ENCODE measurements at regions not wholly inside any gene's neighbourhood (a gene's known extent, or its start where the extent isn't known, plus 50 kb on each side); places are given as distances from the start of the nearest gene placed in this dataset.

DNA sequence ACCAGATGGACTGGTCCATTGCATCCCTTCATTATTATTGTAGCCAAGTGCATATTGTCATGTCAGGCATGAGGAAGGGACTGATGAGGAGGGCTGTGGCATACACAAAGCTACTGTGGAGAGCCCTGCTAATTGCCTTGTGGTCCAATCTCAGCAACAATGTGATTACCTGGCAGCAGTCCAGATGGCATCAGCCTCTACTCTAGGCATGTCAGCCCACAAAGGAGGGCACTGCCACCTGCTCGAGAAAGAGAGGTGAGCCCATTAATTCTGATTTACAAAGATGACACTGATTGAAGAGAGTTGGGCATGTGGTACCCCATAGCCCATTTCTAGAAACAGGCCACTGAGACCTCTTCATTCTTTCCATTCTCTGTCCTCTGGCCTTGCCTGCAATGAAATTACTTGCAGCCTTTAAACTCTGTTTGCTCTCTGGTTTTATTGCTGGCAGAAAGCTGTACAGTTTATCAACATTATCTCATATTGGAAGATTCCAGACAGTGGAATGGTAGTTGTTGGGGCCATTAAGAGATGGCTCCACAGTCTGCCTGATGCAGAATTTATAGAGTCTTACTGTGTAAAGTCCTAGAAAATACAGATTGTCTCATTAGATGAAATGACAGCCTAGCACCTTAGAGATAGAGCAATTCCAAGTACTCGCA lies 307.7 kb downstream of the ARPP21 start:
- no peak for DNase-seq (ENCODE audit: low read depth in 3 of 3)

DNA sequence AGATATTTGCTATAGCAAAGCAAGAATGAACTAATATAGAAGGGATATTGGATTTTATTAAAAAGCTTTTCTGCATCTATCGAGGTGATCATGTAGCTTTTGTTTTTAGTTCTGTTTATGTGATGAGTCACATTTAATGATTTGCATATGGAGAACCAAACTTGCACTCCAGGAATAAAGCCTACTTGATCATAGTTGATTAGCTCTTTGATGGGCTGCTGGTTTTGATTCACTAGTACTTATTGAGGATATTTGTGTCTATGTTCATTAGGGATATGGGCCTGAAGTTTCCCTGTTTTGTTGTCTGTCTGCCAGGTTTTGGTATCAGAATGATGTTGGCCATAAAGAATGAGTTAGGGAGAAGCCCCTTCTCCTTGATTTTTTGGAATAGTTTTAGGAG lies 310.7 kb downstream of the ARPP21 start:
- DNase-seq (ENCODE audit: low read depth in 3 of 3), result no peak

DNA sequence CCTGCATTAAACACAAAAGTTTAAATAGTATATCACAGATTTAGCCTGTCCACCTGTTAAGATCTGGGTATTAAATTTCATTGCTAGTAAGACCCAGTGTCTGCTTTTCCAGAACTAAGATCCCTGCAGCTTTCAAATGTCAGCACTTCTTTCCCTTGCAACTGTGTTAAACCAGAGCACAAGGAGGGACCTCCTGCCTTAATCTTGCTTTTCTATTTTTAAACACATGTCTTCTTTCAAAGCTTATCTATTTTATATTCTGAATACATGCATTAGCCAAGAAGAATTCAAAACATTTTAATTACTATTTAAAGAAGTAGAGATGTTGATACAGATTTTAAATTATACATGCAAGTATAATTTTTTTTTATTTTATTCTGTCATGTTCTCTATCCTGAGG lies 315.1 kb downstream of the ARPP21 start:
- no peak for DNase-seq (ENCODE audit: low read depth in 3 of 3)

DNA sequence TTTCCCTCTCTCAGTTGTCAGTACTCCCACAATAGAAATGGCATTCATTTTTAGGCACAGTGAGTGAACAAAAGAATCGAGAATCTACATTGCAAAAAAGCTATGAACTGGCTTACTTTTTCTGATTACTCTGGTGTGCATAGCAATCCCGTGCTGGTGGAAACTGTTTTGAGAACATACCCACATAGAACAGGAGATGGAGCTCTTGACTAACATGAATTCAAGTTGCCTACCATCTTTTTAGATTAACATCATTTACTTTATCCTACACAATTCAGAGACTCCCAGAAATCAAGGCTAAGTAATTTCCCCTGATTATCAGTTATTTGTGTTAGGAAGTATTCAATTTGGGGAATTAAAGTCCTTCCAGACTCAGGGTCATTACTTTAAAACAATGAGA lies 326.6 kb downstream of the ARPP21 start:
- no peak for DNase-seq (ENCODE audit: low read depth in 3 of 3)

DNA sequence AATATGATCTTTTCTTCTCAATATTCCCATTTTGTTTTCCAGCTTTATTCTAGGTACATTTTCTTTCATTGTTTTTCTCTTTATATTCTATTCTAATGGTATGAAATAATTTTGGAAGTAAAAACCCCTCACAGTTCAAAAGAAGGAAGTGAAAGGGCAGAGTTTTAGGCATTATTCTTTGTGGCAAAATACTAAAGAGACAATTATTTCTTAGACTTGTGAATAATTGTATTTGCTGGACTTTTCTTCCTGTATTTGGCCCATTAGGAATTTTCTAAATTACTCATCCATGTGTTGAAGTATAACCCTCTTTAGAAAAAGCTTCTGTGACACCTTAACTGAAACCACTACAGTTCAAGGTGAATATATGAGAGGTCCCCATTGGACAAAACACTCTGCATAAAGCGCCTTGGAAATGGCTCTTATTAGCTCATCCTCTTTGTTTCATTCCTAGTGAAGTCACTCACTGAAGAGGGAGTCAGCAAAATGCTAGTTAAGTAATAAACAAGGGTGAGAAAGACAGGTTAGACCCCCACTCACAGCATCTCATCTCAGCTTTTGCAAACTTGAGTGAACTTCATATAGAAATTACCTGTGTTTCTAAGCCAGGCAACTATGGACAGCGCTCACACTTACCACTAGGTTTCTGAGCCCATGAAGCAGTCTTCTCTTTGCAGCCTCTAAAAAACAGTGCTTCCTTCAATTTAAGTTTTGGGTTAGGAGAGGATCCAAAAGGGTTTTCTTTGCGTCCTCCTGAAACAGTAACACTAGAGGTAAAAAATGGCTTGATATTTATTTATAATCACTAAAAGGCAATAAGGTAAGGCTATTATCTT lies 327.5 kb downstream of the ARPP21 start:
- no peak for DNase-seq (ENCODE audit: low read depth in 3 of 3)

DNA sequence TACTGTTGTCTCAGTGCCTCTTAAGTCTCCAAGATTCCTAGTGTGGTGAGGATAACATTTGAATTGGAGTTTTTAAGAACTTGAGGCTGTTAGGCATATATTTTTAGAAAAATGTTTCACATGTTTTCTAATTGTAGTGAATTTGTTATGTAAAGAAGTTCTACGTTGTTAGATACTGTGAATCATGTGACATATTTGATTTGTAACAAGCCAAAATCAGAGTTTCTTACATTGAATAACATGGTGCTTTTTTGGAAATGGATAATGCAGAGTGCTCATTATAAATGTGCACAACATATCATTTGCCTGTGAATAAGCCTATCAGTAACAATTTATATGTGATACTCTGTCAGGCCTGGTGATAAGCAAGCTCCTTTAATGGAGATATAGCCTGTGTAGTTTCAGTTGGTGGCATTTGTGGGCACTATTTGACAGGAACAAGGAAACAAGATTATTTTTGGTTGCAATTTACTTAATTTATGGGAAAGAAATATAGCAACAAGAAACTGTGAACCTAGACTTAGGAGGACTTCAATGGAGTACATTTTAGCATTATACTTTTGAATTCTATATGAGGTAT lies 328.8 kb downstream of the ARPP21 start:
- no peak for DNase-seq (ENCODE audit: low read depth in 3 of 3)

DNA sequence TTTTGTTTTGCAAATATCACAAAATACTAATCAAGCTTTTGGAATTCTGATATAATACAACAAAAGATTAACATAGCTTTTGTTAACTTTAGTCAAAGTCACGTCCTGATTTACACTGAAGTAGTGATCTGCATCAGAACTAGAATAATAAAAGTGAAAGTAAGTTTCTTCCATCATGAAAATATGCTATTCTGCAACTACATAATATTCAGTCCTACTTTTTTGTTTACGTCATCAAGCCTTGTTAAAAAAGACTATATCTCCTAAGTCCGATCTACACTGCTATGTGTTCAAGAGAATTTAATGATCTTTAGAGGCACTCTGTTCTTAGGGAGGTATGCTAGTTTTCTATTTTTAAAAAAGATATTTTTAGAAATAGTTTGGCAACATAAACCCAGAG lies 330.1 kb downstream of the ARPP21 start:
- no peak for DNase-seq (ENCODE audit: low read depth in 3 of 3)

DNA sequence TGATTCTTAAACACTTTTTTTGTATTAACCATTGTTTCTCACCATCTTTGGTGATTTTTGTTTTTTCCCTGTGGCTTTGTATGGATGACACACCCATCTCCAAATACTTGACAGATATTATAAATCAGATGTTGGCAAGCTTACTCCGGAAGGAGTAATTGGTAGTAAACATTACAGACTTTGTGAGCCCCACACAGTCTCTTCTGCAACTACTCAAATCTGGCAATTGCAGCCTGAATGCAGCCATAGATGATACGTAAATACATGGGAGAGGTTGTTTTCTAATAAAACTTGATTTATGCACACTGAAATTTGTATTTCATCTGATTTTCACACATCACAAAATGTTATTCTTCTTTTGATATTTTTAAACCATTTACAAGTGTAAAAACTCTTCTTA lies 331.5 kb downstream of the ARPP21 start:
- no peak for DNase-seq (ENCODE audit: low read depth in 3 of 3)

DNA sequence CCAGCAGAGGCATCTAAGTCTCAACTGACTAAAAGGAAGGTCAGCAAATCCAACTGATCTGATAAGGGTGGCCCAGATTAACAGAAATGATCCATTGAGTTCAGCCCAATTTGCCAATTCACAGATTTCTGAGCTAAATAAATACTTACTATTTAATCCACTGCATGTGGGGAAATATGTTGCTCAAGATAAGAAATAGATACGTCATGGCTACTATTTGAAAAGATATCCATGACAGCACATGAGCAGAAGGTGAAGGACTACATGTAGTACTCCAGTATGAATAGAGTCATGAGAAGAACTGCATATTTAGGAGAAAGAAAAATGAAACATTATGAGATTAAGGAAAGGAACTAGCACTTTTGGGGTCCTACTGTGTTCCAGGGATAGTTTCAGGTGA lies 332.4 kb downstream of the ARPP21 start:
- no peak for DNase-seq (ENCODE audit: low read depth in 3 of 3)

DNA sequence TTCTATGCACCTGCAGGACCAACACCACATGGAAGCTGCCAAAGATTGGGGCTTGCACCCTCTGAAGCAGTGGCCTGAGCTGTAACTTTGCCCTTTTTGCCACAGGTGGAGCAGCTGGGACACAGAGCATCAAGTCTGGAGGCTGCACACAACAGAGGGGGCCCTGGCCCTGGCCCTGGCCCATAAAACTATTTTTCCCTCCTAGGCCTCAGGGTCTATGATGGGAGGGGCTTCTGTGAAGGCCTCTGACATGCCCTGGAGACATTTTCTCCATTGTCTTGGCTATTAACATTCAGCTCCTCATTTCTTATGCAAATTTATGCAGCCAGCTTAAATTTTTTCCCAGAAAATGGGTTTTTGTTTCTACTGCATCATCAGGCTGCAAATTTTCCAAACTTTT lies 335.5 kb downstream of the ARPP21 start:
- DNase-seq (ENCODE audit: low read depth in 3 of 3), result no peak

DNA sequence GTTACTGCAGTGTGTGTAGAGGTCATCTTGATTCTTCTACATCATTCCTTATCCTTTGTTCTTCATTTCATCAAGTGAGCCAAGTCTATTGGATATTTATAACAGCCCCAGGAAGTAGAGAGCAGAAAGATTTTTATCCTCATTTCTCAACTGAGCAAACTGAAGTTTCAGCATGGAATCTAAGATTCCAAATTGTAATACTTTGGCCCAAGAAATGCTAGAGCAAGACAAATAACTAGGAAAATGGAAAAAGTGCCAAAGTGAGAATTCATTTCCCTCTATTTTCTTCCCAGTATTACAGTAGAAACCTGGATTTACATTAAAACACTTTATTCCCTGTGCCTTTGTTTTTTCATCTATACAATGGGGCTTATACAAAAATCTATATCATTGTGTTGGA lies 346.8 kb downstream of the ARPP21 start:
- DNase-seq (ENCODE audit: low read depth in 3 of 3), result no peak

DNA sequence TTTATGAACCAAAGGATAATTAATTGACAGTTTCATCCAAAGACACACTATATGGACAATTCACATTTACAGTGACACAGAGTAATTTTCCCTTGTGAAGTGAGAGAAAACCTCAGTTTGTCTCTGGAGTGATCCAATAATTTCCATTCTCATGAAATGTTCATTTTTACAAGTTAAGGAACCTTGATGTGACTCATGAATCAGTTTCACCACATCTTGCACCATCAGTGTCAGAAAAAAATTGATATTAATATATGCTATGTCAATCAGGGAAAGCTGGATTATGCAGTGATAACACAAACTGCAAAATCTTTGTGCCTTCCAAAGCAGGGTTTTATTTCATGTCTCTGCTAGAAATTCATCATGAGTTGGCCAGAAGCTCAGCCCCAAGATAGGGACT lies 348.1 kb downstream of the ARPP21 start:
- DNase-seq (ENCODE audit: low read depth in 3 of 3), result no peak

DNA sequence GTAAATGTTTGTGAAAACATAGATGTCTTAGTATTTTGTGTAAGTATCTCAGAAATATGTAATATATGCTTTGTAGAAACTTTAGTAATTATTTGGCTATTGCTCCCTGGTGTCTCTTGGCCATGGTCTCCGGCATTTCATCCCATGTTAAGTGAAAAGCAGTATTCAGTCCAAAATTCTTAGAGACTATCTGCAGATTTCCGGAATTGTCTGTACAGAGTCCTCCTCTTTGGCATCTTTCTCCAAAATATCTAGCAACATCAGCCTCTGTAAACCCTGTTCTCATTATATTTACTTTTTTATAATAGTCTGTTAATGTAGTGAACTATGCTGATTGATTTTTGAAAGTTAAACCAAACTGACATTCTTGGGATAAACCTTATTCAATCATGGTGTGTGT lies 352.7 kb downstream of the ARPP21 start:
- no peak for DNase-seq (ENCODE audit: low read depth in 3 of 3)

DNA sequence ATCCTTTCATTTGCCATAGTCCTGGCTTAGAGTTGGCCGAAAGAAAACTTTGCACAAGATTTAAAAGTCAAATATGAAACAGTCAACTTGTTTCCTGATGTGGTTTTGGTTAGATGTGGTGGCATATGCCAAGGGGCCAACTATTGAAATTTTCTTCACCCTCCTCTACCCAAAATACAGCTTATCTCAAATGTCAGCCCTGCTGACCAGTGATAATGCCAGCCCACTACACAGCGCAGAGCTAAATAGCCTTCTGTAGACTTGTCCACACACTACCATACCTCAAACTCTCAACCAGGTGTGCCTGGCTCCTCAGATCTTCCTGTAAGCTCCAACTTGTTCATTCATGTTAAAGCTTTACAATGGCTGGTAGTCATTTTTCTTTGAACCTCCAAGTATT lies 368.5 kb upstream of the STAC start:
- no peak for DNase-seq (ENCODE audit: low read depth in 3 of 3)

DNA sequence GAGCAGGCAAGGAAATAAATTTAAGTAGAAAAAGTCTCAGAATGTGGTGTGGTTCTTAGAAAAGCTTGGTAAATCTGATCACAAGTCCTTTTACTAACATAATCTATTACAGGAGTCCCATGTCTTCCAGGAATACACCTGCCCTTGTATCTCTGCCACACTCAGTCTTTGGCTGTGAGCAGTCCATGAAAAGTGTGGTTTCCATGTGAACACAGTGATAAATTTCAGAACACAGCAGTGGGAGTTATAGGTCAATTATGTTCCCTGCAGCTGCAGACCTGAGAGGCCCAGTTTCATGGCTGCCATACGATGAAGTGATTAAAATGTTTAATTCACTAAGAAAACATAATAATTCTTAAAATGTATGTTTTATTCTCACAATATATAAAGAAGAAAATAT lies 366.9 kb upstream of the STAC start:
- DNase-seq (ENCODE audit: low read depth in 3 of 3), result no peak

DNA sequence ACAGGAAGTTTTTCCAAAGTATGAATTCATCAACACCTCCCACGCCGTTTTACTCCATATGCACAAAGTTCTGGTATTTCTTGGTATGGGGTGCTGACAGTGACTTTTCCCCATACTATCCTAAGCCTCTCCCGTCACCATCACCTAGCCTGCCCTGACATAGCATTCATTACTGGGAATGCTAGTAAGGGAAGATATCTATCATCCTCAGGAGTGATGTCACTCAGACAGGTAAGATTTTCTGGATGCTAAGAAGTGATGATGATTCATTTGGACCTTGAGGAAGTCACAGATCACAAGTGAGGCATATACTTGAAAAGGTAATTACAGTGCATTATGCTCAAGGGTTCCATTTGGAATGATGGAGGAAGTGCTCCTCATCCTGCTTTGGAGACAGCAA lies 355.1 kb upstream of the STAC start:
- no peak for DNase-seq (ENCODE audit: low read depth in 3 of 3)

DNA sequence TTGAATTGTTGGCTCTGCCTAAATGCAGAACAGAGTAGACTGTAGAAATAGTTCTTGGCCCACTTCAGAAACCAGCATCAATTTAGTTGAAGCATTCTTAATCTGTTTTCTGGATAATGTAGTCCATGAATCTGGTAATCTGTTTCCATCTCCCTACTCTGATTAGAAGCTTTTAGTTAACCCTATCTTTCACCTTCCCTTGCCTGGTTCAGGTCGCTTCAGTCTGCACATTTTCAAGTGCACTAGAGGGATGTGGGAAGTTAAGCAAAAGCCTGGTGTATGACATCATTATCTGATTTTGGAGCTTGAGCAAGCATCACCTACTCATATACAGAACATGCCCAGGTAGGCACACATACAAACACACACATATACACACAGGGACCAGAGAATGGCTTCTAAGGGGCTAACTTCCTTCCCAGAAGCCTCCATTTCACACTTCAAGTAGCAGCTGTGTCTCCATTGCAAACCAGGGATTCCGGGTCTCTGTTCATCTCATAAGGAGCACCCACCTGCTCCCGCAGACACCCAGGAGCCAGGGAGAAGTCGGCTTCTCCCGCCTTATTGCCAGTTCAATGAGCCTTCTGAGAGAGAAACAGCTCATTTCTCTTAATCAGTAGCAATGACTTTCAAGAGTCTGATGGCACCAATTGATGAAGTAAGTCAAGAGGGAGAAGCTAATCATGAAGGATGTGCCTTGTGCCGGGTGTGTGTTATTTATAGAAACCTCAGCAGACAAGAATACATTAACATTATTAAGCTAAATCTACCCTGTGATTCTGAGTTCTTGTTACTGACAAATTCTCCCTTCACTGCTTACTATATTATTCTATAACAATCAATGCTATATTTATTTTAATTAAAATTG lies 347.9 kb upstream of the STAC start:
- DNase-seq (ENCODE audit: low read depth in 3 of 3), result no peak

DNA sequence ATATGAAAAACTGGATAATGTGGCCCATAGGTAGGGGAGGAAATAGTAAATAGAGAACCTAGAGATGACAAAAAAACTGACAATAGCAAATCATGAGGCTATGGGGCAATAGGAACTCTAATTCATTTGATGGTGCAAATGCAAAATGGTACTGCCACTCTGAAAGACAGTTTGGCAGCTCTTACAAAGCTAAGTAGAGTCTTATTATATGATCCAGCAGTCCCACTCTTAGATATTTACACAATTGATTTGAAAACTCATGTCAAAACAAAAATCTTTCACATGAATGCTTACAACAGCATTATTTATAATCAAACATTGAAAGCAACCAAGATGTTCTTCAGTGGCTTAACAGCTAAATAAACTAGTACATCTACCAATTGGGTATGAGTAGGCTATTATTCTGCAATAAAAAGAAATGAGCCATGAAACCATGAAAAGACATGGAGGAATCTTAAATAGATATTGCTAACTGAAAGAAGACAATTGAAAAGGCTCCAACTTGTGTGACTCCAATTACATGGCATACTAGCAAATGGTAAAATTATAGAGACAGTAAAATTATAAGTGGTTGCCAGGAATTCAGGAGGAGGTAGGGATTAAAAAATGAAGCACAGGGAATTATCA lies 321.8 kb upstream of the STAC start:
- no peak for DNase-seq (ENCODE audit: low read depth in 3 of 3)

DNA sequence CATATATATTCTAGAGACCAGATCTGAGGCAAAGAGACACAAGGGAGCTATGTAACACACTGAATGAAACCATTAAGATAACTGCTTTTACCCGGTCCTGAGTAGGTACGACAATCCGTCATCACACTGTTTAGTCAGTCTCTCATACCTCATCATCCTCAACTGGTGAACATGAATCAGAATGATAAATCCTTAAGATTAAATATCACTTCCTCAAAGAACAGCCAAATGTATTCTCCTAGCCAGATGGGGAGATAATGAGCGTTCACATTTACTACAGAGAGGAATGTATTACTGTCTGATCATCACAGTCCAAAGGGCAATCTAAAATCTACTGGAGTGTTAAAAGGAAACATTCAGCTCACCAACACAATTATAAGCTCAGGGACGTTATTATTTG lies 319.4 kb upstream of the STAC start:
- no peak for DNase-seq (ENCODE audit: low read depth in 3 of 3)

DNA sequence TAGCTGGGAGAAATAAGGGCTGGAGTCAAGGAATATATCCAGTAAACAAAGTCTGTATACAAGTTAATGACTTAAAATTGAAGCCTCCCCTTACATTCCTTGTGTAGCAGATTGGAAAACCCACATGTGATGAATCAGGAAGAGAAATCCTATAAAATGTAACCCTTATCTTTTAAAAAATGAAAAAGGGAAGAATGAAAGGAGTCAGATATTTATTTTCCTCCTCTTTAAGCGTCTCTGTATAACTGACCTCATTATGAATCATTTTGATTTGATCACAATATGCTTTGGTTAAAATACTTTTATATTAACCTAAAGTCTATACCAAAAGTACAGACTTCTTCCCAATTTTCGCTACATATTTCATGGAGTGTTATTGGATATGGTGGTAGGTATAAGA lies 316.3 kb upstream of the STAC start:
- DNase-seq (ENCODE audit: low read depth in 3 of 3), result no peak

DNA sequence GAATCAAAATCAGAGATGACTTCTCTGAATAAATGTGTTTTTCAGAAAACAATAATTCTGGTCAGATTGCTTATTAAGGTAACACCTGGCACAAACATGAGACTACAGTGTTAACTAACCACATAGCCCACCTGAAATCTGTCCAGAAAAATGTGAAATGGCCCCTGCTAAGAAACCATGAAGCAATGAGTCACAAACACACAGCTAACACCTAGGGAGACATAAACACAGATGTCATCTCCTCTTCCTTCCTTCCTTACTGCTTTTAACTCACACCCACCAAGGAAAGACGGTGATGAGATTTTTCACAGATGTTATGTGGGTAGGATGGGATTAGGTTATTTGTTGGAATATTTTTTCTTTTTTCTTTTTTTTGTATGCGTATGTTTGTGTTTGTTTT lies 315.0 kb upstream of the STAC start:
- DNase-seq (ENCODE audit: low read depth in 3 of 3), result no peak

DNA sequence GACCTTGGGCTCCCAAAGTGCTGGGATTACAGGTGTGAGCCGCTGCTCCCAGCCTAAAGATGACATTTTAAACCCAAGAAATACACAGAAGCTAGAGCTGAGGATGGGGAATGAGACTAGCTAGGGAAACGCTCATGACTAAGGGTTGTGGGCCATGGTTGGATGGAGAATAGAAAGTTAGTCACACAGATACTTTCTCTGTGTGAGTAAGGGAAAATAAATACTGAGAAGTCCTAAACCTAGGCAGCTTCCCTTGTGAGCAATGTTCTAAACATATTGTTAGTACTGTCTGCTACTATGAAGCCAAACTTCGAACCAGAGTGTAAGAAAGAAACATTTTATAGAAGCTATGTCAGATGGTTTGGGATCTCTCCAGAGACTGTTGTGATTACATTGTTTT lies 304.8 kb upstream of the STAC start:
- DNase-seq (ENCODE audit: low read depth in 3 of 3), result no peak

All from stimulated activated CD4-positive, alpha-beta T cell treated with anti-CD3 and anti-CD28 coated beads, TNF-alpha, amount 100 ng/mL, for 4 hours (primary cell).